ENCODE measurements at regions not wholly inside any gene's neighbourhood (a gene's known extent, or its start where the extent isn't known, plus 50 kb on each side); places are given as distances from the start of the nearest gene placed in this dataset.

- no peak overlapping the region for H3K27ac Mint-ChIP-seq
- intact Hi-C loops (cut with micrococcal nuclease): no loop called here
- Histone ChIP-seq H3K27me3 (ENCODE audit: control insufficient read depth in 2 of 2, insufficient read depth in 2 of 2, low read length in 2 of 2) (no peaks in the 10 kb centered on the region), H3K27ac (ENCODE audit: low read depth in 1 of 2, low read length in 2 of 2) (no peak overlapping the region), H2AFZ (ENCODE audit: insufficient read depth, low read depth, low read length, poor library complexity, severe bottlenecking) (no peak overlapping the region), H3K36me3 (replicated peaks in 1 of 2; ENCODE audit: control insufficient read depth in 1 of 2, insufficient read depth in 2 of 2, low read length in 2 of 2) (no peaks in the 10 kb centered on the region), H4K20me1 (ENCODE audit: insufficient read depth, low read length) (no peaks in the 10 kb centered on the region), H3K4me2 (replicated peaks; ENCODE audit: extremely low read depth, low read length, poor library complexity, severe bottlenecking) (no peak overlapping the region), H3K4me1 (ENCODE audit: control insufficient read depth in 1 of 2, insufficient read depth in 2 of 2, low read length in 2 of 2) (no peaks in the 10 kb centered on the region), H3K9ac (ENCODE audit: insufficient read depth, low read length, poor library complexity, severe bottlenecking) (no peak overlapping the region), H3K9me3 (replicated peaks in 1 of 2; ENCODE audit: control insufficient read depth in 1 of 2, insufficient read depth in 1 of 2, low read length in 2 of 2) (no peaks in the 10 kb centered on the region), H3K79me2 (ENCODE audit: insufficient read depth, low read length) (no peaks in the 10 kb centered on the region), H3K4me3 (replicated peaks in 1 of 3; ENCODE audit: low read depth in 2 of 3, low read length in 3 of 3) (no peak overlapping the region)
- no peaks in the 10 kb centered on the region for H3K4me1 Mint-ChIP-seq
- TF ChIP-seq, protein P1, sequence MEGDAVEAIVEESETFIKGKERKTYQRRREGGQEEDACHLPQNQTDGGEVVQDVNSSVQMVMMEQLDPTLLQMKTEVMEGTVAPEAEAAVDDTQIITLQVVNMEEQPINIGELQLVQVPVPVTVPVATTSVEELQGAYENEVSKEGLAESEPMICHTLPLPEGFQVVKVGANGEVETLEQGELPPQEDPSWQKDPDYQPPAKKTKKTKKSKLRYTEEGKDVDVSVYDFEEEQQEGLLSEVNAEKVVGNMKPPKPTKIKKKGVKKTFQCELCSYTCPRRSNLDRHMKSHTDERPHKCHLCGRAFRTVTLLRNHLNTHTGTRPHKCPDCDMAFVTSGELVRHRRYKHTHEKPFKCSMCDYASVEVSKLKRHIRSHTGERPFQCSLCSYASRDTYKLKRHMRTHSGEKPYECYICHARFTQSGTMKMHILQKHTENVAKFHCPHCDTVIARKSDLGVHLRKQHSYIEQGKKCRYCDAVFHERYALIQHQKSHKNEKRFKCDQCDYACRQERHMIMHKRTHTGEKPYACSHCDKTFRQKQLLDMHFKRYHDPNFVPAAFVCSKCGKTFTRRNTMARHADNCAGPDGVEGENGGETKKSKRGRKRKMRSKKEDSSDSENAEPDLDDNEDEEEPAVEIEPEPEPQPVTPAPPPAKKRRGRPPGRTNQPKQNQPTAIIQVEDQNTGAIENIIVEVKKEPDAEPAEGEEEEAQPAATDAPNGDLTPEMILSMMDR (IDR thresholded peaks at IDR 0.05): no peak
- no CpG with 5 or more reads among the region's 3 CpGs for WGBS (ENCODE audit: insufficient coverage)
- no peaks in the 10 kb centered on the region for H3K27me3 Mint-ChIP-seq (ENCODE audit: low read depth in 3 of 3)
- no peaks in the 10 kb centered on the region for H3K36me3 Mint-ChIP-seq
- DNase-seq: no peak
- no peak overlapping the region for H3K4me3 Mint-ChIP-seq
- peaks cover 0 to 4% (median 0%) of the 10 kb centered on the region in 7 donors for H3K9me3 Mint-ChIP-seq
Observed at GRCh38 chr4:137361756-137362470, 170.4 kb downstream of the PCDH18 start.

- no peaks in the 10 kb centered on the region for H3K36me3 Mint-ChIP-seq
- Histone ChIP-seq H3K4me2 (replicated peaks; ENCODE audit: extremely low read depth, low read length, poor library complexity, severe bottlenecking) (no peak overlapping the region), H3K79me2 (ENCODE audit: insufficient read depth, low read length) (no peaks in the 10 kb centered on the region), H3K27me3 (ENCODE audit: control insufficient read depth in 2 of 2, insufficient read depth in 2 of 2, low read length in 2 of 2) (no peaks in the 10 kb centered on the region), H3K36me3 (replicated peaks in 1 of 2; ENCODE audit: control insufficient read depth in 1 of 2, insufficient read depth in 2 of 2, low read length in 2 of 2) (no peaks in the 10 kb centered on the region), H3K27ac (ENCODE audit: low read depth in 1 of 2, low read length in 2 of 2) (no peak overlapping the region), H3K4me3 (replicated peaks in 1 of 3; ENCODE audit: low read depth in 2 of 3, low read length in 3 of 3) (no peak overlapping the region), H3K9me3 (replicated peaks in 1 of 2; ENCODE audit: control insufficient read depth in 1 of 2, insufficient read depth in 1 of 2, low read length in 2 of 2) (no peaks in the 10 kb centered on the region), H3K9ac (ENCODE audit: insufficient read depth, low read length, poor library complexity, severe bottlenecking) (no peak overlapping the region), H4K20me1 (ENCODE audit: insufficient read depth, low read length) (no peaks in the 10 kb centered on the region), H3K4me1 (ENCODE audit: control insufficient read depth in 1 of 2, insufficient read depth in 2 of 2, low read length in 2 of 2) (no peaks in the 10 kb centered on the region), H2AFZ (ENCODE audit: insufficient read depth, low read depth, low read length, poor library complexity, severe bottlenecking) (no peak overlapping the region)
- no peak for DNase-seq
- no peak overlapping the region for H3K4me3 Mint-ChIP-seq
- no CpG with 5 or more reads among the region's 1 CpG for WGBS (ENCODE audit: insufficient coverage)
- intact Hi-C loops (cut with micrococcal nuclease): no loop called here
- TF ChIP-seq, protein P1 (IDR thresholded peaks at IDR 0.05): no peak
- peaks cover 0 to 5% (median 3%) of the 10 kb centered on the region in 7 donors for H3K9me3 Mint-ChIP-seq
- no peaks in the 10 kb centered on the region for H3K4me1 Mint-ChIP-seq
- H3K27ac Mint-ChIP-seq: no peak overlapping the region
- H3K27me3 Mint-ChIP-seq (ENCODE audit: low read depth in 3 of 3): peaks cover 0 to 3% (median 0%) of the 10 kb centered on the region in 3 donors
Observed at GRCh38 chr4:137360761-137361160, 171.5 kb downstream of the PCDH18 start.
